ENCODE measurements at regions not wholly inside any gene's neighbourhood (a gene's known extent, or its start where the extent isn't known, plus 50 kb on each side); places are given as distances from the start of the nearest gene placed in this dataset.
"Not testable (repeated sequence)": the region's sequence is repeated elsewhere in the genome, so short reads cannot be mapped to it uniquely, and the experiment has no call there.

GRCh38 chr6:109252261-109253041, 129.8 kb downstream of the CD164 start:
- Histone ChIP-seq H3K4me3 (no peak overlapping the region), H3K27ac (no peak overlapping the region), H3K27me3 (ENCODE audit: insufficient read depth in 3 of 3, low read length in 2 of 3) (no peaks in the 10 kb centered on the region), H3K4me1 (no peaks in the 10 kb centered on the region), H3K9me3 (no peaks in the 10 kb centered on the region), H3K36me3 (ENCODE audit: insufficient read depth in 1 of 2, low read depth in 1 of 2) (no peaks in the 10 kb centered on the region)
- ATAC-seq (peak in 1 of 4 donors; percentile 42), DNase-seq (no peak)
- WGBS, 3 donors, result 10 to 56% (median 47%) methylated on average over 3 of the region's 3 CpGs
- no peak for TF ChIP-seq CTCF (IDR thresholded peaks at IDR 0.05)
- intact Hi-C loops (cut with DNase I), result no loop called here

GRCh38 chr6:109251839-109252238, 130.4 kb downstream of the CD164 start:
- H3K4me3 ChIP-seq, result no peak overlapping the region
- no peaks in the 10 kb centered on the region for H3K9me3 ChIP-seq
- no peak overlapping the region for H3K27ac ChIP-seq
- no peaks in the 10 kb centered on the region for H3K4me1 ChIP-seq
- DNase-seq (no peak), ATAC-seq (no peak)
- TF ChIP-seq CTCF (IDR thresholded peaks at IDR 0.05), result no peak
- no peaks in the 10 kb centered on the region for H3K36me3 ChIP-seq (ENCODE audit: insufficient read depth in 1 of 2, low read depth in 1 of 2)
- no peaks in the 10 kb centered on the region for H3K27me3 ChIP-seq (ENCODE audit: insufficient read depth in 3 of 3, low read length in 2 of 3)
- intact Hi-C loops (cut with DNase I), result no loop called here

GRCh38 chr6:109250544-109251156, 131.6 kb downstream of the CD164 start:
- H3K9me3 ChIP-seq; DNase-seq; H3K36me3 ChIP-seq (ENCODE audit: insufficient read depth in 1 of 2, low read depth in 1 of 2); H3K4me1 ChIP-seq; H3K4me3 ChIP-seq; ATAC-seq; H3K27ac ChIP-seq; intact Hi-C loops (cut with DNase I); H3K27me3 ChIP-seq (ENCODE audit: insufficient read depth in 3 of 3, low read length in 2 of 3): not testable (repeated sequence)
- WGBS, 3 donors, result 93 to 100% (median 100%) methylated on average over 3 to 23 of the region's 32 CpGs

- peaks cover 32% of the 10 kb centered on the region for H3K4me1 ChIP-seq
- H3K27ac ChIP-seq, result no peak overlapping the region
- no peak for ATAC-seq
- WGBS, 3 donors, result 78 to 89% (median 83%) methylated on average over 7 of the region's 7 CpGs
- no peaks in the 10 kb centered on the region for H3K27me3 ChIP-seq (ENCODE audit: insufficient read depth in 3 of 3, low read length in 2 of 3)
- no peak for DNase-seq
- no peak for TF ChIP-seq CTCF (IDR thresholded peaks at IDR 0.05)
- H3K9me3 ChIP-seq, result no peaks in the 10 kb centered on the region
- H3K4me3 ChIP-seq, result no peak overlapping the region
- H3K36me3 ChIP-seq (ENCODE audit: insufficient read depth in 1 of 2, low read depth in 1 of 2), result no peaks in the 10 kb centered on the region
- intact Hi-C loops (cut with DNase I), result loop anchor here in 1 of 2 donors (2.0 kb wide), 1 partner anchor 47 kb away; no protein-coding TSS in a partner anchor
Observed at GRCh38 chr6:109243863-109244825, 138.1 kb downstream of the CD164 start.

- no peak for TF ChIP-seq CTCF (IDR thresholded peaks at IDR 0.05)
- no peaks in the 10 kb centered on the region for H3K36me3 ChIP-seq (ENCODE audit: insufficient read depth in 1 of 2, low read depth in 1 of 2)
- DNase-seq (no peak), ATAC-seq (no peak)
- no peaks in the 10 kb centered on the region for H3K9me3 ChIP-seq
- H3K4me1 ChIP-seq, result peaks cover 37% of the 10 kb centered on the region
- H3K27ac ChIP-seq, result no peak overlapping the region
- 73 to 81% (median 78%) methylated on average over 3 of the region's 3 CpGs for WGBS, 3 donors
- intact Hi-C loops (cut with DNase I), result no loop called here
- no peaks in the 10 kb centered on the region for H3K27me3 ChIP-seq (ENCODE audit: insufficient read depth in 3 of 3, low read length in 2 of 3)
- H3K4me3 ChIP-seq, result no peak overlapping the region
Observed at GRCh38 chr6:109242925-109243324, 139.3 kb downstream of the CD164 start.

All from psoas muscle (tissue), 7 donors.